ENCODE measurements at regions not wholly inside any gene's neighbourhood (a gene's known extent, or its start where the extent isn't known, plus 50 kb on each side); places are given as distances from the start of the nearest gene placed in this dataset.

DNA sequence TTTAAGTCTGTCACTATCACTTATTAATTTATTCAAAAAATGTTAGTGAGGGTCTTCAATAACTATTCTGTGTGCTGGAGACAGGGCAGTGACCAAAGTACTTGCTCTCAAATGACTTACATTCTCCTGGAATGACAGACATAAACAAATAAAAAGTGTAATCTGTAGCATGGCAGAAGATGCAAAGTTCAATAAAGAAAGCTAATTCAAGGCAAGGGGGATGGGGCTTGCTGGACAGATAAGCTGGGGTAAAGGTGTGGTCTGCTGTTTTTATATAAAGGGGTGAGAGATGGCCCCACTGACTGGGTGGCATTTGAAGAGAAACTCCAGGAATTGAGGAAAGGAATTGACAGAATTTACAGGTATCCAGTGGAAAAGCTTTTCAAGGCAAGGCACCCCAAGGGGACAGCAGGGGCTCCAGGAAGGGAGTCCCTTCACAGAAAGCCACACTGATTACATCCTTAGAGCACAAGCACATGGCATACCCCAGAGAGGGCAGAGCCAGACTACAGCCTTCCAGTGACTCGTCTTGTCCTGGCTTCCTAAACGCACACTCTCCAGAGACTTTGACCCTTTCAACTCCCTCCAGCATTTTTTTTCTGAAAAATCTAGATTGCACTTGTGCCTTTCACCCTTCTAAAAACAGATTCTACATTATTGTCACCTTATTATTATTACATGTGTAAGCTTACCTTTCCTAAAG lies 123.7 kb upstream of the HS3ST3A1 start:
- TF ChIP-seq CTCF (IDR thresholded peaks at IDR 0.05; ENCODE audit: extremely low read depth in 1 of 2, insufficient read depth in 1 of 2, low read depth in 1 of 2, low read length in 2 of 2) (no peak), MYC (IDR thresholded peaks at IDR 0.05; ENCODE audit: low read depth, low read length) (no peak), FOS (IDR thresholded peaks at IDR 0.05; ENCODE audit: borderline replicate concordance, insufficient read depth, low read length) (no peak), EZH2 (IDR thresholded peaks at IDR 0.05; ENCODE audit: borderline replicate concordance, low read depth, low read length, severe bottlenecking) (no peak), JUN (IDR thresholded peaks at IDR 0.05; ENCODE audit: borderline replicate concordance, insufficient read depth, insufficient read length, low read depth) (no peak), POLR2A (IDR thresholded peaks at IDR 0.05; ENCODE audit: low read depth, low read length) (no peak), MAX (IDR thresholded peaks at IDR 0.05; ENCODE audit: insufficient read depth, insufficient read length) (no peak), POLR2AphosphoS5 (IDR thresholded peaks at IDR 0.05; ENCODE audit: insufficient read depth, low read depth, low read length) (no peak), GATA2 (IDR thresholded peaks at IDR 0.05; ENCODE audit: insufficient read depth, insufficient read length, low read depth, low read length) (no peak)

All from endothelial cell of umbilical vein (primary cell).